ENCODE measurements at regions not wholly inside any gene's neighbourhood (a gene's known extent, or its start where the extent isn't known, plus 50 kb on each side); places are given as distances from the start of the nearest gene placed in this dataset.

GRCh38 chr3:71924721-71925120, 139.8 kb upstream of the PROK2 start:
- ATAC-seq (no peak), DNase-seq (no peak)
- Histone ChIP-seq H3K4me1 (no peaks in the 10 kb centered on the region), H3K36me3 (no peaks in the 10 kb centered on the region), H3K4me3 (no peak overlapping the region), H3K9me3 (no peaks in the 10 kb centered on the region), H3K27ac (no peak overlapping the region), H3K27me3 (ENCODE audit: low read depth) (peaks cover 5% of the 10 kb centered on the region)
- intact Hi-C loops (cut with DNase I): no loop called here
- no peak for TF ChIP-seq CTCF (IDR thresholded peaks at IDR 0.05)

GRCh38 chr3:71921036-71921435, 136.1 kb upstream of the PROK2 start:
- Histone ChIP-seq H3K27me3 (ENCODE audit: low read depth) (peaks cover 14% of the 10 kb centered on the region), H3K9me3 (no peaks in the 10 kb centered on the region), H3K4me1 (no peaks in the 10 kb centered on the region), H3K27ac (no peak overlapping the region), H3K36me3 (no peaks in the 10 kb centered on the region), H3K4me3 (no peak overlapping the region)
- no peak for DNase-seq
- intact Hi-C loops (cut with DNase I): no loop called here
- no peak for ATAC-seq
- no peak for TF ChIP-seq CTCF (IDR thresholded peaks at IDR 0.05)

- ATAC-seq (no peak), DNase-seq (no peak)
- no peaks in the 10 kb centered on the region for H3K9me3 ChIP-seq
- no peak overlapping the region for H3K27ac ChIP-seq
- H3K27me3 ChIP-seq (ENCODE audit: low read depth): peaks cover 14% of the 10 kb centered on the region
- no peaks in the 10 kb centered on the region for H3K36me3 ChIP-seq
- no peak overlapping the region for H3K4me3 ChIP-seq
- intact Hi-C loops (cut with DNase I): no loop called here
- TF ChIP-seq CTCF (IDR thresholded peaks at IDR 0.05): no peak
- H3K4me1 ChIP-seq: no peaks in the 10 kb centered on the region
Observed at GRCh38 chr3:71919572-71919971, 134.6 kb upstream of the PROK2 start.

- intact Hi-C loops (cut with DNase I): no loop called here
- no peaks in the 10 kb centered on the region for H3K4me1 ChIP-seq
- ATAC-seq: no peak
- no peaks in the 10 kb centered on the region for H3K9me3 ChIP-seq
- H3K36me3 ChIP-seq: no peaks in the 10 kb centered on the region
- peaks cover 14% of the 10 kb centered on the region for H3K27me3 ChIP-seq (ENCODE audit: low read depth)
- TF ChIP-seq CTCF (IDR thresholded peaks at IDR 0.05): no peak
- no peak overlapping the region for H3K4me3 ChIP-seq
- no peak for DNase-seq
- H3K27ac ChIP-seq: no peak overlapping the region
Observed at GRCh38 chr3:71917545-71917944, 132.6 kb upstream of the PROK2 start.

- intact Hi-C loops (cut with DNase I): no loop called here
- Histone ChIP-seq H3K36me3 (no peaks in the 10 kb centered on the region), H3K9me3 (no peaks in the 10 kb centered on the region), H3K4me1 (no peaks in the 10 kb centered on the region), H3K27ac (no peak overlapping the region), H3K4me3 (no peak overlapping the region), H3K27me3 (ENCODE audit: low read depth) (peaks cover 14% of the 10 kb centered on the region)
- TF ChIP-seq CTCF (IDR thresholded peaks at IDR 0.05): no peak
- DNase-seq (no peak), ATAC-seq (no peak)
Observed at GRCh38 chr3:71916747-71917369, 131.9 kb upstream of the PROK2 start.
